ENCODE measurements at regions not wholly inside any gene's neighbourhood (a gene's known extent, or its start where the extent isn't known, plus 50 kb on each side); places are given as distances from the start of the nearest gene placed in this dataset.

- Histone ChIP-seq H3K9me3 (no peaks in the 10 kb centered on the region), H3K9ac (ENCODE audit: low read depth in 2 of 2, low read length in 2 of 2) (no peak overlapping the region), H3K27ac (no peak overlapping the region), H3K27me3 (no peaks in the 10 kb centered on the region), H3K4me3 (no peak overlapping the region), H3K36me3 (no peaks in the 10 kb centered on the region), H3K4me1 (no peaks in the 10 kb centered on the region)
- no peak for DNase-seq
- intact Hi-C loops (cut with DNase I): no loop called here
- TF ChIP-seq CTCF (IDR thresholded peaks at IDR 0.05): no peak
Measured at GRCh38 chr16:13492046-13492445, 427.9 kb upstream of the ERCC4 start.

- Histone ChIP-seq H3K27me3 (no peaks in the 10 kb centered on the region), H3K9ac (ENCODE audit: low read depth in 2 of 2, low read length in 2 of 2) (no peak overlapping the region), H3K4me1 (no peaks in the 10 kb centered on the region), H3K36me3 (no peaks in the 10 kb centered on the region), H3K27ac (no peak overlapping the region), H3K9me3 (no peaks in the 10 kb centered on the region), H3K4me3 (no peak overlapping the region)
- TF ChIP-seq CTCF (IDR thresholded peaks at IDR 0.05): no peak
- intact Hi-C loops (cut with DNase I): no loop called here
- DNase-seq: no peak
Measured at GRCh38 chr16:13503960-13504635, 415.9 kb upstream of the ERCC4 start.

GRCh38 chr16:13507530-13507929 lies 412.4 kb upstream of the ERCC4 start:
- Histone ChIP-seq H3K9me3 (no peaks in the 10 kb centered on the region), H3K4me1 (no peaks in the 10 kb centered on the region), H3K27ac (no peak overlapping the region), H3K9ac (ENCODE audit: low read depth in 2 of 2, low read length in 2 of 2) (no peak overlapping the region), H3K4me3 (no peak overlapping the region), H3K36me3 (no peaks in the 10 kb centered on the region), H3K27me3 (no peaks in the 10 kb centered on the region)
- no peak for TF ChIP-seq CTCF (IDR thresholded peaks at IDR 0.05)
- intact Hi-C loops (cut with DNase I): no loop called here
- DNase-seq: no peak

GRCh38 chr16:13510425-13511151 lies 409.4 kb upstream of the ERCC4 start:
- no peaks in the 10 kb centered on the region for H3K9me3 ChIP-seq
- H3K36me3 ChIP-seq: no peaks in the 10 kb centered on the region
- no peak overlapping the region for H3K4me3 ChIP-seq
- H3K27me3 ChIP-seq: no peaks in the 10 kb centered on the region
- intact Hi-C loops (cut with DNase I): no loop called here
- no peak for TF ChIP-seq CTCF (IDR thresholded peaks at IDR 0.05)
- no peak overlapping the region for H3K27ac ChIP-seq
- DNase-seq: no peak
- H3K9ac ChIP-seq (ENCODE audit: low read depth in 2 of 2, low read length in 2 of 2): no peak overlapping the region
- H3K4me1 ChIP-seq: no peaks in the 10 kb centered on the region

- Histone ChIP-seq H3K9me3 (no peaks in the 10 kb centered on the region), H3K9ac (ENCODE audit: low read depth in 2 of 2, low read length in 2 of 2) (no peak overlapping the region), H3K4me3 (no peak overlapping the region), H3K4me1 (no peaks in the 10 kb centered on the region), H3K27me3 (no peaks in the 10 kb centered on the region), H3K36me3 (no peaks in the 10 kb centered on the region), H3K27ac (no peak overlapping the region)
- no peak for DNase-seq
- intact Hi-C loops (cut with DNase I): no loop called here
- no peak for TF ChIP-seq CTCF (IDR thresholded peaks at IDR 0.05)
Measured at GRCh38 chr16:13517841-13518240, 402.1 kb upstream of the ERCC4 start.
